IMR-90 (cell line): ENCODE measurements at regions not wholly inside any gene's neighbourhood (a gene's known extent, or its start where the extent isn't known, plus 50 kb on each side); places are given as distances from the start of the nearest gene placed in this dataset.

ENCODE experiments used
- CEBPB ChIP-seq: IDR thresholded peaks from 2 replicates; pipeline ENCODE4 v1.6.1; 2012; ENCODE audit warnings: low read depth, low read length, improper control_type of control experiment
- CTCF ChIP-seq: conservative IDR thresholded peaks from 2 replicates; pipeline ENCODE4 v1.5.1; 2012; ENCODE audit warnings: mild to moderate bottlenecking, low read depth, low read length, improper control_type of control experiment
- ELK1 ChIP-seq: fragments of 150-350 bp; IDR thresholded peaks from 2 replicates; pipeline ENCODE4 v1.6.1; 2016; ENCODE audit warnings: low read depth, mild to moderate bottlenecking, low read length, moderate library complexity, borderline replicate concordance
- USF2 ChIP-seq: fragments of 150-350 bp; IDR thresholded peaks from 2 replicates; pipeline ENCODE4 v1.6.1; 2017; ENCODE audit warnings: mild to moderate bottlenecking, antibody characterized with exemption, low read length, low read depth

- no peak for TF ChIP-seq USF2
- TF ChIP-seq CTCF: no peak
- TF ChIP-seq CEBPB: no peak
- no peak for TF ChIP-seq ELK1
These were observed 169.5 kb upstream of the EDNRB start for GRCh38 chr13:78087966-78088678.
